Liver (tissue), 8 donors: ENCODE measurements at regions not wholly inside any gene's neighbourhood (a gene's known extent, or its start where the extent isn't known, plus 50 kb on each side); places are given as distances from the start of the nearest gene placed in this dataset.

Experiments used
- DNase-seq: peaks from one replicate; pipeline ENCODE4 v3.0.0-alpha.2; 2017; ENCODE audit warnings: low spot score
- H3K27ac ChIP-seq, 2 donors: one replicate each; pipeline ENCODE4 v1.7.0; 2013; ENCODE audit warnings: inconsistent platforms in 2 of 2, low read length in 2 of 2, control low read depth in 1 of 2, low read depth in 1 of 2, mild to moderate bottlenecking in 1 of 2
- H3K27me3 ChIP-seq, 4 donors: one replicate each; pipeline versions ENCODE4 v1.6.1 to v1.7.0; 2013; ENCODE audit warnings: low read length in 3 of 4, inconsistent platforms in 1 of 4, mild to moderate bottlenecking in 1 of 4, moderate library complexity in 1 of 4; ENCODE audit not compliant: control insufficient read depth in 4 of 4, insufficient read depth in 4 of 4
- H3K36me3 ChIP-seq, 4 donors: one replicate each; pipeline versions ENCODE4 v1.6.1 to v1.7.0; 2013; ENCODE audit warnings: low read length in 3 of 4, mild to moderate bottlenecking in 3 of 4, low read depth in 1 of 4, moderate library complexity in 1 of 4; ENCODE audit not compliant: control insufficient read depth in 4 of 4, insufficient read depth in 3 of 4
- H3K4me1 ChIP-seq, 4 donors: one replicate each; pipeline versions ENCODE4 v1.6.1 to v1.7.0; 2013; ENCODE audit warnings: low read length in 3 of 4, mild to moderate bottlenecking in 3 of 4, moderate library complexity in 1 of 4; ENCODE audit not compliant: control insufficient read depth in 4 of 4, insufficient read depth in 4 of 4
- H3K4me3 ChIP-seq, 3 donors: one replicate each; pipeline versions ENCODE4 v1.6.1 to v1.7.0; 2013; ENCODE audit warnings: low read length in 3 of 3, control low read depth in 1 of 3, low read depth in 1 of 3, mild to moderate bottlenecking in 1 of 3
- H3K9ac ChIP-seq, 2 donors: one replicate each; pipeline ENCODE4 v1.7.0; 2013; ENCODE audit warnings: low read length in 2 of 2, mild to moderate bottlenecking in 2 of 2, moderate library complexity in 2 of 2, control low read depth in 1 of 2, low read depth in 1 of 2
- H3K9me3 ChIP-seq, 4 donors: one replicate each; pipeline versions ENCODE4 v1.6.1 to v1.7.0; 2013; ENCODE audit warnings: low read length in 3 of 4; ENCODE audit not compliant: control insufficient read depth in 4 of 4
- ATF3 ChIP-seq: IDR thresholded peaks from 2 replicates; pipeline ENCODE4 v1.6.1; 2016; ENCODE audit warnings: antibody characterized with exemption
- CTCF ChIP-seq: fragments of 150-350 bp; IDR thresholded peaks from 2 replicates; pipeline ENCODE4 v1.5.1; 2017; ENCODE audit warnings: improper control_type of control experiment, low read depth, low read length; ENCODE audit not compliant: missing input control
- EGR1 ChIP-seq, 2 donors: IDR thresholded peaks; 2 replicates each; pipeline ENCODE4 v1.6.1; 2016 to 2018; ENCODE audit warnings: antibody characterized with exemption in 2 of 2, low read depth in 2 of 2
- FOXA1 ChIP-seq: IDR thresholded peaks from 2 replicates; pipeline ENCODE4 v1.6.1; 2016; ENCODE audit warnings: antibody characterized with exemption
- FOXA2 ChIP-seq: IDR thresholded peaks from 2 replicates; pipeline ENCODE4 v1.6.1; 2016; ENCODE audit warnings: antibody characterized with exemption
- GABPA ChIP-seq, 2 donors: IDR thresholded peaks in 1 of 2; conservative IDR thresholded peaks in 1 of 2; 2 replicates each; pipeline ENCODE4 v1.6.1; 2016; ENCODE audit warnings: antibody characterized with exemption in 2 of 2, mild to moderate bottlenecking in 1 of 2, moderate library complexity in 1 of 2
- HNF4A ChIP-seq, 2 donors: conservative IDR thresholded peaks; 2 replicates each; pipeline ENCODE4 v1.6.1; 2016; ENCODE audit warnings: antibody characterized with exemption in 2 of 2, mild to moderate bottlenecking in 2 of 2
- JUND ChIP-seq, 2 donors: IDR thresholded peaks; 2 replicates each; pipeline ENCODE4 v1.6.1; 2016; ENCODE audit warnings: antibody characterized with exemption in 2 of 2
- MAX ChIP-seq: IDR thresholded peaks from 2 replicates; pipeline ENCODE4 v1.6.1; 2016; ENCODE audit warnings: antibody characterized with exemption
- NR2F2 ChIP-seq: IDR thresholded peaks from 2 replicates; pipeline ENCODE4 v1.6.1; 2016; ENCODE audit warnings: antibody characterized with exemption
- RAD21 ChIP-seq, 2 donors: IDR thresholded peaks; 2 replicates each; pipeline ENCODE4 v1.6.1; 2016; ENCODE audit warnings: antibody characterized with exemption in 2 of 2, mild to moderate bottlenecking in 2 of 2
- REST ChIP-seq: IDR thresholded peaks from 2 replicates; pipeline ENCODE4 v1.6.1; 2016; ENCODE audit warnings: antibody characterized with exemption, mild to moderate bottlenecking
- RXRA ChIP-seq, 2 donors: IDR thresholded peaks; 2 replicates each; pipeline ENCODE4 v1.6.1; 2017 to 2018; ENCODE audit warnings: antibody characterized with exemption in 2 of 2, mild to moderate bottlenecking in 1 of 2
- TAF1 ChIP-seq: conservative IDR thresholded peaks from 2 replicates; pipeline ENCODE4 v1.6.1; 2016; ENCODE audit warnings: antibody characterized with exemption, mild to moderate bottlenecking
- YY1 ChIP-seq: IDR thresholded peaks from 2 replicates; pipeline ENCODE4 v1.6.1; 2016; ENCODE audit warnings: antibody characterized with exemption, mild to moderate bottlenecking
- ZBTB33 ChIP-seq: IDR thresholded peaks from 2 replicates; pipeline ENCODE4 v1.6.1; 2016; ENCODE audit warnings: antibody characterized with exemption
- WGBS: extraction: QIAGEN DNeasy Blood & Tissue Kit; methylation state at CpG from one replicate; pipeline ENCODE4 v1.1.7; 2013; 5-methylcytosine and 5-hydroxymethylcytosine counted together
- donor health status: healthy.
- donor health status: healthy.
- donor health status: healthy.
- donor health status: healthy.
- donor health status: healthy.

GRCh38 chr20:57894096-57894495 is 184.3 kb upstream of the PMEPA1 start:
- no peak for TF ChIP-seq HNF4A (conservative IDR thresholded peaks at IDR 0.05)
- TF ChIP-seq FOXA2: no peak
- no peak for TF ChIP-seq RAD21 (IDR thresholded peaks at IDR 0.05)
- TF ChIP-seq EGR1 (IDR thresholded peaks at IDR 0.05; ENCODE audit: low read depth in 2 of 2): no peak
- TF ChIP-seq ATF3: no peak
- no peak for TF ChIP-seq ZBTB33
- TF ChIP-seq TAF1: no peak
- TF ChIP-seq CTCF: no peak
- no peak for TF ChIP-seq REST
- TF ChIP-seq MAX: no peak
- no peak for TF ChIP-seq RXRA (IDR thresholded peaks at IDR 0.05)
- no peak for TF ChIP-seq FOXA1
- TF ChIP-seq NR2F2: no peak
- TF ChIP-seq YY1: no peak
- no peak for TF ChIP-seq JUND (IDR thresholded peaks at IDR 0.05)
- no peak for TF ChIP-seq GABPA (IDR thresholded peaks at IDR 0.05 in 1 of 2, conservative IDR thresholded peaks at IDR 0.05 in 1 of 2)
- WGBS: 93% methylated on average over 10 of the region's 10 CpGs
- Histone ChIP-seq H3K27me3 (no peaks in the 10 kb centered on the region), H3K9ac (no peak overlapping the region), H3K9me3 (no peaks in the 10 kb centered on the region), H3K4me1 (peaks cover 6 to 20% (median 13%) of the 10 kb centered on the region in 4 donors), H3K27ac (no peak overlapping the region), H3K36me3 (no peaks in the 10 kb centered on the region), H3K4me3 (no peak overlapping the region)
- DNase-seq: no peak
